Liver (tissue), 8 donors: ENCODE measurements at regions not wholly inside any gene's neighbourhood (a gene's known extent, or its start where the extent isn't known, plus 50 kb on each side); places are given as distances from the start of the nearest gene placed in this dataset.
"Not testable (repeated sequence)": the region's sequence is repeated elsewhere in the genome, so short reads cannot be mapped to it uniquely, and the experiment has no call there.

Source experiments
- DNase-seq: peaks from one replicate; pipeline ENCODE4 v3.0.0-alpha.2; 2017; ENCODE audit warnings: low spot score
- H3K27ac ChIP-seq, 2 donors: one replicate each; pipeline ENCODE4 v1.7.0; 2013; ENCODE audit warnings: inconsistent platforms in 2 of 2, low read length in 2 of 2, control low read depth in 1 of 2, low read depth in 1 of 2, mild to moderate bottlenecking in 1 of 2
- H3K27me3 ChIP-seq, 4 donors: one replicate each; pipeline versions ENCODE4 v1.6.1 to v1.7.0; 2013; ENCODE audit warnings: low read length in 3 of 4, inconsistent platforms in 1 of 4, mild to moderate bottlenecking in 1 of 4, moderate library complexity in 1 of 4; ENCODE audit not compliant: control insufficient read depth in 4 of 4, insufficient read depth in 4 of 4
- H3K36me3 ChIP-seq, 4 donors: one replicate each; pipeline versions ENCODE4 v1.6.1 to v1.7.0; 2013; ENCODE audit warnings: low read length in 3 of 4, mild to moderate bottlenecking in 3 of 4, low read depth in 1 of 4, moderate library complexity in 1 of 4; ENCODE audit not compliant: control insufficient read depth in 4 of 4, insufficient read depth in 3 of 4
- H3K4me1 ChIP-seq, 4 donors: one replicate each; pipeline versions ENCODE4 v1.6.1 to v1.7.0; 2013; ENCODE audit warnings: low read length in 3 of 4, mild to moderate bottlenecking in 3 of 4, moderate library complexity in 1 of 4; ENCODE audit not compliant: control insufficient read depth in 4 of 4, insufficient read depth in 4 of 4
- H3K4me3 ChIP-seq, 3 donors: one replicate each; pipeline versions ENCODE4 v1.6.1 to v1.7.0; 2013; ENCODE audit warnings: low read length in 3 of 3, control low read depth in 1 of 3, low read depth in 1 of 3, mild to moderate bottlenecking in 1 of 3
- H3K9ac ChIP-seq, 2 donors: one replicate each; pipeline ENCODE4 v1.7.0; 2013; ENCODE audit warnings: low read length in 2 of 2, mild to moderate bottlenecking in 2 of 2, moderate library complexity in 2 of 2, control low read depth in 1 of 2, low read depth in 1 of 2
- H3K9me3 ChIP-seq, 4 donors: one replicate each; pipeline versions ENCODE4 v1.6.1 to v1.7.0; 2013; ENCODE audit warnings: low read length in 3 of 4; ENCODE audit not compliant: control insufficient read depth in 4 of 4
- ATF3 ChIP-seq: IDR thresholded peaks from 2 replicates; pipeline ENCODE4 v1.6.1; 2016; ENCODE audit warnings: antibody characterized with exemption
- CTCF ChIP-seq: fragments of 150-350 bp; IDR thresholded peaks from 2 replicates; pipeline ENCODE4 v1.5.1; 2017; ENCODE audit warnings: improper control_type of control experiment, low read depth, low read length; ENCODE audit not compliant: missing input control
- FOXA2 ChIP-seq: IDR thresholded peaks from 2 replicates; pipeline ENCODE4 v1.6.1; 2016; ENCODE audit warnings: antibody characterized with exemption
- HNF4A ChIP-seq, 2 donors: conservative IDR thresholded peaks; 2 replicates each; pipeline ENCODE4 v1.6.1; 2016; ENCODE audit warnings: antibody characterized with exemption in 2 of 2, mild to moderate bottlenecking in 2 of 2
- JUND ChIP-seq, 2 donors: IDR thresholded peaks; 2 replicates each; pipeline ENCODE4 v1.6.1; 2016; ENCODE audit warnings: antibody characterized with exemption in 2 of 2
- MAX ChIP-seq: IDR thresholded peaks from 2 replicates; pipeline ENCODE4 v1.6.1; 2016; ENCODE audit warnings: antibody characterized with exemption
- NR2F2 ChIP-seq: IDR thresholded peaks from 2 replicates; pipeline ENCODE4 v1.6.1; 2016; ENCODE audit warnings: antibody characterized with exemption
- SP1 ChIP-seq: IDR thresholded peaks from 2 replicates; pipeline ENCODE4 v1.6.1; 2018; ENCODE audit warnings: antibody characterized with exemption, mild to moderate bottlenecking
- TAF1 ChIP-seq: conservative IDR thresholded peaks from 2 replicates; pipeline ENCODE4 v1.6.1; 2016; ENCODE audit warnings: antibody characterized with exemption, mild to moderate bottlenecking
- YY1 ChIP-seq: IDR thresholded peaks from 2 replicates; pipeline ENCODE4 v1.6.1; 2016; ENCODE audit warnings: antibody characterized with exemption, mild to moderate bottlenecking
- WGBS: extraction: QIAGEN DNeasy Blood & Tissue Kit; methylation state at CpG from one replicate; pipeline ENCODE4 v1.1.7; 2013; 5-methylcytosine and 5-hydroxymethylcytosine counted together
- TF ChIP-seq, protein P1 (sequence below): IDR thresholded peaks from 2 replicates; pipeline ENCODE4 v1.6.1; 2016; ENCODE audit warnings: antibody characterized with exemption
- donor health status: healthy.
- donor health status: healthy.
- donor health status: healthy.
- donor health status: healthy.
- donor health status: healthy.

DNA sequence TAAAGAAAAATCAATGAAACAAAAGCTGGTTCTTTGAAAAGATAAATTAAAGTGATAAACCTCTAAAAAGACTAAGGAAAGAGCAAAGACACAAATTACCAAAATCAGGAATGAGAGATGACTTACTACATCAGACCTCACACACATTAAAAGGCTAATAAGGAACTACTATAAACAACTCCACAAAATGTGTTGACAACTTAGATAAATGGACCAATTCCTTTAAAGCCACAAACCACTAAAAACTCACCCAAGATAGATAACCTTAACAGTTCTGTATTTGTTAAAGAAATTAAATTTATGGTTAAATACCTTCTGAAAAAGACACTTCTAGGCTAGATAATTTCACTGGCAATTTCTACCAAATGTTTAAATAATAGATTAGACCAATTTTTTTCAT is 170.4 kb downstream of the SMAD6 start:
- H3K27me3 ChIP-seq, result no peaks in the 10 kb centered on the region
- no peaks in the 10 kb centered on the region for H3K4me1 ChIP-seq
- H3K4me3 ChIP-seq, result no peak overlapping the region
- TF ChIP-seq NR2F2 (no peak), TAF1 (no peak), FOXA2 (no peak), CTCF (no peak), ATF3 (no peak), JUND (IDR thresholded peaks at IDR 0.05) (no peak), SP1 (no peak)
- H3K36me3 ChIP-seq, result no peaks in the 10 kb centered on the region
- H3K27ac ChIP-seq, result no peak overlapping the region
- H3K9ac ChIP-seq, result no peak overlapping the region
- no peak for DNase-seq
- no peaks in the 10 kb centered on the region for H3K9me3 ChIP-seq

DNA sequence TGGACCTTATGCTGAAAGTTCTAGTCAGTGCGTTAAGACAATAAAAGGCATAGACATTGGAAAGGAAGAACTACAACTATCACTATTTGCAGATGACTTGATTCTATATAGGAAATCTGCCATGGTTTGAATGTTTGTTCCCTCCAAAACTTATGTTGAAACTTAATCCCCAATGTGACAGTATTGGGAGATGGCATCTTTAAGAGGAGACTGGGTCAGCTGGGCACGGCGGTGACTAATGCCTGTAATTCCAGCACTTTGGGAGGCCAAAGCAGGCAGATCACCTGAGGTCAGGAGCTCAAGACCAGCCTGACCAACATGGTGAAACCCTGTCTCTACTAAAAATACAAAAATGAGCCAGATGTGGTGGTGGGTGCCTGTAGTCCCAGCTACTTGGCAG is 171.3 kb downstream of the SMAD6 start:
- H3K4me3 ChIP-seq, result not testable (repeated sequence)
- 92% methylated on average over 3 of the region's 3 CpGs for WGBS

DNA sequence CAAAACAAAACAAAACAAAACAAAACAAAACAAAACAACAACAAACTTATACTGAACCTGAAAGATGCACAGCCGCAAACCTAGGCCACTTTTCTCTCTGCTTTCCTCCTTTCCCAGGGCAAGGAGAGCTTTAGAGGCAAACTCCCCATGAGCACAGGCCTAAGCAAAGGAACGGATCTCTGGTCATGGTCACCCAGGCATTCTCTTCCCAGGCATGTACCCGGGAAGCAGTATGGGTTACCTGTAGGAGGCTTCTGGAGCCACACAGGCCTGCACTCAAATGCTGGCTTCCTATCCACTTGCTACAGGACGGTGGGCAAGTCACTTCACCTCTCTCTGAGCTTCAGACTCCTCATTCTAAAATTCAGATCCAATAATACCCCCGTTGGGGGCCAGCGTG is 171.8 kb downstream of the SMAD6 start:
- DNase-seq, result no peak
- Histone ChIP-seq H3K27me3 (no peaks in the 10 kb centered on the region), H3K9me3 (no peaks in the 10 kb centered on the region), H3K9ac (no peak overlapping the region), H3K4me1 (no peaks in the 10 kb centered on the region), H3K36me3 (no peaks in the 10 kb centered on the region), H3K4me3 (no peak overlapping the region), H3K27ac (no peak overlapping the region)
- TF ChIP-seq HNF4A (conservative IDR thresholded peaks at IDR 0.05), result no peak
- no peak for TF ChIP-seq MAX
- TF ChIP-seq YY1, result no peak
- no peak for TF ChIP-seq NR2F2
- no peak for TF ChIP-seq JUND (IDR thresholded peaks at IDR 0.05)
- TF ChIP-seq SP1, result no peak
- 94% methylated on average over 6 of the region's 6 CpGs for WGBS

More for the DNA sequence above, 171.3 kb downstream of the SMAD6 start:
- H3K9me3 ChIP-seq, DNase-seq, H3K27ac ChIP-seq, H3K4me1 ChIP-seq, H3K9ac ChIP-seq, H3K27me3 ChIP-seq, H3K36me3 ChIP-seq: not testable (repeated sequence)

GRCh38 chr15:66875588-66876420 is 173.8 kb downstream of the SMAD6 start:
- TF ChIP-seq ATF3, result no peak
- TF ChIP-seq HNF4A (conservative IDR thresholded peaks at IDR 0.05), result no peak
- TF ChIP-seq CTCF, result no peak
- TF ChIP-seq, protein P1, sequence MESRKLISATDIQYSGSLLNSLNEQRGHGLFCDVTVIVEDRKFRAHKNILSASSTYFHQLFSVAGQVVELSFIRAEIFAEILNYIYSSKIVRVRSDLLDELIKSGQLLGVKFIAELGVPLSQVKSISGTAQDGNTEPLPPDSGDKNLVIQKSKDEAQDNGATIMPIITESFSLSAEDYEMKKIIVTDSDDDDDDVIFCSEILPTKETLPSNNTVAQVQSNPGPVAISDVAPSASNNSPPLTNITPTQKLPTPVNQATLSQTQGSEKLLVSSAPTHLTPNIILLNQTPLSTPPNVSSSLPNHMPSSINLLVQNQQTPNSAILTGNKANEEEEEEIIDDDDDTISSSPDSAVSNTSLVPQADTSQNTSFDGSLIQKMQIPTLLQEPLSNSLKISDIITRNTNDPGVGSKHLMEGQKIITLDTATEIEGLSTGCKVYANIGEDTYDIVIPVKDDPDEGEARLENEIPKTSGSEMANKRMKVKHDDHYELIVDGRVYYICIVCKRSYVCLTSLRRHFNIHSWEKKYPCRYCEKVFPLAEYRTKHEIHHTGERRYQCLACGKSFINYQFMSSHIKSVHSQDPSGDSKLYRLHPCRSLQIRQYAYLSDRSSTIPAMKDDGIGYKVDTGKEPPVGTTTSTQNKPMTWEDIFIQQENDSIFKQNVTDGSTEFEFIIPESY, result no peak
- no peak for TF ChIP-seq FOXA2
- no peak for TF ChIP-seq JUND (IDR thresholded peaks at IDR 0.05)
- DNase-seq, result no peak

More at GRCh38 chr15:66875588-66876420, 173.8 kb downstream of the SMAD6 start:
- Histone ChIP-seq H3K27ac (no peak overlapping the region), H3K27me3 (no peaks in the 10 kb centered on the region), H3K9ac (no peak overlapping the region), H3K36me3 (no peaks in the 10 kb centered on the region), H3K4me1 (no peaks in the 10 kb centered on the region), H3K4me3 (no peak overlapping the region), H3K9me3 (no peaks in the 10 kb centered on the region)
- WGBS, result 90% methylated on average over 17 of the region's 17 CpGs
